ENCODE measurements at regions not wholly inside any gene's neighbourhood (a gene's known extent, or its start where the extent isn't known, plus 50 kb on each side); places are given as distances from the start of the nearest gene placed in this dataset.

GRCh38 chr2:20879221-20879620, 56.3 kb upstream of the LDAH start:
- Histone ChIP-seq H3K9me3 (ENCODE audit: control insufficient read depth, low read depth, low read length) (no peaks in the 10 kb centered on the region), H3K9me1 (ENCODE audit: control insufficient read depth, extremely low read depth, insufficient read depth, low read length) (no peaks in the 10 kb centered on the region), H3K79me2 (ENCODE audit: control insufficient read depth, insufficient read depth, low read length) (no peaks in the 10 kb centered on the region), H4K20me1 (ENCODE audit: control insufficient read depth, extremely low read depth, insufficient read depth, low read length) (no peaks in the 10 kb centered on the region), H2AFZ (ENCODE audit: control insufficient read depth, low read length) (no peak overlapping the region), H3K27ac (ENCODE audit: control insufficient read depth, insufficient read depth, low read length) (no peak overlapping the region), H3K27me3 (ENCODE audit: control insufficient read depth, extremely low read depth, insufficient read depth, low read length) (no peaks in the 10 kb centered on the region), H3K4me3 (ENCODE audit: control insufficient read depth in 2 of 3, extremely low read depth in 1 of 3, insufficient read depth in 2 of 3, low read depth in 1 of 3, low read length in 3 of 3) (no peak overlapping the region), H3K9ac (ENCODE audit: control insufficient read depth, extremely low read depth, insufficient read depth, low read length) (no peak overlapping the region), H3K36me3 (ENCODE audit: control insufficient read depth in 2 of 2, extremely low read depth in 1 of 2, insufficient read depth in 2 of 2, low read length in 2 of 2) (no peaks in the 10 kb centered on the region), H3K4me1 (ENCODE audit: control insufficient read depth, extremely low read depth, insufficient read depth, low read length) (no peaks in the 10 kb centered on the region), H3K4me2 (ENCODE audit: control insufficient read depth, extremely low read depth, insufficient read depth, low read depth, low read length) (no peak overlapping the region)
- dilution Hi-C loops (cut with MboI; ENCODE audit: extremely low pct_ligation_motif_present, low sequenced_read_pairs): no loop called here
- TF ChIP-seq EZH2 (IDR thresholded peaks at IDR 0.05; ENCODE audit: low read length): no peak
- TF ChIP-seq, protein P1, sequence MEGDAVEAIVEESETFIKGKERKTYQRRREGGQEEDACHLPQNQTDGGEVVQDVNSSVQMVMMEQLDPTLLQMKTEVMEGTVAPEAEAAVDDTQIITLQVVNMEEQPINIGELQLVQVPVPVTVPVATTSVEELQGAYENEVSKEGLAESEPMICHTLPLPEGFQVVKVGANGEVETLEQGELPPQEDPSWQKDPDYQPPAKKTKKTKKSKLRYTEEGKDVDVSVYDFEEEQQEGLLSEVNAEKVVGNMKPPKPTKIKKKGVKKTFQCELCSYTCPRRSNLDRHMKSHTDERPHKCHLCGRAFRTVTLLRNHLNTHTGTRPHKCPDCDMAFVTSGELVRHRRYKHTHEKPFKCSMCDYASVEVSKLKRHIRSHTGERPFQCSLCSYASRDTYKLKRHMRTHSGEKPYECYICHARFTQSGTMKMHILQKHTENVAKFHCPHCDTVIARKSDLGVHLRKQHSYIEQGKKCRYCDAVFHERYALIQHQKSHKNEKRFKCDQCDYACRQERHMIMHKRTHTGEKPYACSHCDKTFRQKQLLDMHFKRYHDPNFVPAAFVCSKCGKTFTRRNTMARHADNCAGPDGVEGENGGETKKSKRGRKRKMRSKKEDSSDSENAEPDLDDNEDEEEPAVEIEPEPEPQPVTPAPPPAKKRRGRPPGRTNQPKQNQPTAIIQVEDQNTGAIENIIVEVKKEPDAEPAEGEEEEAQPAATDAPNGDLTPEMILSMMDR (optimal IDR thresholded peaks at IDR 0.05 in 1 of 3, IDR thresholded peaks at IDR 0.05 in 1 of 3, conservative IDR thresholded peaks at IDR 0.05 in 1 of 3; ENCODE audit: extremely low read depth in 1 of 3, insufficient read depth in 2 of 3, low read length in 3 of 3): no peak
- DNase-seq (ENCODE audit: low read depth, low spot score): no peak
- no peak for FAIRE-seq

DNA sequence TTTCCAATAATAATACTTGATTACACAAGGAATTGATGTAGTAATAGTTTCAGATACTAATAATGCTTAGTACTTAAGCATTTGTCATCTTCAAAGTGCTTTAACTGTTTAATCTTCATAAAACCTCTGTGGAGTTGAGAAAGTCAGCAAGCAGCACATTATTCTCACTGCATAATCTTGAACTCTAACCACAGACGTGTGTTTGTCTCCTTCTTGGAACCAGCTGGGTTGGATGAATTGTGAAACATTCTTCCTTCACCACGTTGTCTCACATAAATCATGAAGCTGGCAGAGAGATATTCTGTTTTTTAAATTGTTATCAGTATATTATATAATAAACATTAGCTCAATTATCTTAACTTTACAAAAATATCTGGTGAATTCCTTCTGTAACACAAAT, 55.1 kb upstream of the LDAH start:
- H3K9me1 ChIP-seq (ENCODE audit: control insufficient read depth, extremely low read depth, insufficient read depth, low read length): no peaks in the 10 kb centered on the region
- no peak overlapping the region for H3K4me3 ChIP-seq (ENCODE audit: control insufficient read depth in 2 of 3, extremely low read depth in 1 of 3, insufficient read depth in 2 of 3, low read depth in 1 of 3, low read length in 3 of 3)
- no peak overlapping the region for H3K9ac ChIP-seq (ENCODE audit: control insufficient read depth, extremely low read depth, insufficient read depth, low read length)
- no peak overlapping the region for H3K4me2 ChIP-seq (ENCODE audit: control insufficient read depth, extremely low read depth, insufficient read depth, low read depth, low read length)
- TF ChIP-seq, protein P1 (optimal IDR thresholded peaks at IDR 0.05 in 1 of 3, IDR thresholded peaks at IDR 0.05 in 1 of 3, conservative IDR thresholded peaks at IDR 0.05 in 1 of 3; ENCODE audit: extremely low read depth in 1 of 3, insufficient read depth in 2 of 3, low read length in 3 of 3): no peak
- no peak for TF ChIP-seq EZH2 (IDR thresholded peaks at IDR 0.05; ENCODE audit: low read length)
- no peaks in the 10 kb centered on the region for H3K27me3 ChIP-seq (ENCODE audit: control insufficient read depth, extremely low read depth, insufficient read depth, low read length)
- no peak overlapping the region for H2AFZ ChIP-seq (ENCODE audit: control insufficient read depth, low read length)
- no peaks in the 10 kb centered on the region for H3K79me2 ChIP-seq (ENCODE audit: control insufficient read depth, insufficient read depth, low read length)
- no peak overlapping the region for H3K27ac ChIP-seq (ENCODE audit: control insufficient read depth, insufficient read depth, low read length)
- no peaks in the 10 kb centered on the region for H3K36me3 ChIP-seq (ENCODE audit: control insufficient read depth in 2 of 2, extremely low read depth in 1 of 2, insufficient read depth in 2 of 2, low read length in 2 of 2)
- FAIRE-seq (no peak), DNase-seq (ENCODE audit: low read depth, low spot score) (no peak)
- H4K20me1 ChIP-seq (ENCODE audit: control insufficient read depth, extremely low read depth, insufficient read depth, low read length): no peaks in the 10 kb centered on the region
- dilution Hi-C loops (cut with MboI; ENCODE audit: extremely low pct_ligation_motif_present, low sequenced_read_pairs): no loop called here
- H3K4me1 ChIP-seq (ENCODE audit: control insufficient read depth, extremely low read depth, insufficient read depth, low read length): no peaks in the 10 kb centered on the region
- no peaks in the 10 kb centered on the region for H3K9me3 ChIP-seq (ENCODE audit: control insufficient read depth, low read depth, low read length)
